GM12878 (cell line): ENCODE measurements at regions not wholly inside any gene's neighbourhood (a gene's known extent, or its start where the extent isn't known, plus 50 kb on each side); places are given as distances from the start of the nearest gene placed in this dataset.

ENCODE experiments used
- BACH1 ChIP-seq: fragments of 450-650 bp; IDR thresholded peaks from 2 replicates; pipeline ENCODE4 v1.6.1; 2017; ENCODE audit warnings: mild to moderate bottlenecking, borderline replicate concordance
- E2F8 ChIP-seq: fragments of 450-650 bp; IDR thresholded peaks from 2 replicates; pipeline ENCODE4 v1.6.1; 2018; ENCODE audit warnings: mild to moderate bottlenecking, low read depth, moderate library complexity; ENCODE audit not compliant: partially characterized antibody
- EGR1 ChIP-seq, 2 experiments: IDR thresholded peaks; 1 replicate in 1 of 2; 2 replicates in 1 of 2; pipeline ENCODE4 v1.6.1; 2011 to 2012; ENCODE audit warnings: low read depth in 2 of 2, low read length in 2 of 2, borderline replicate concordance in 1 of 2, mild to moderate bottlenecking in 1 of 2, moderate library complexity in 1 of 2
- ETV6 ChIP-seq, 2 experiments: fragments of 450-650 bp in 1 of 2; IDR thresholded peaks in 1 of 2; conservative IDR thresholded peaks in 1 of 2; 2 replicates each; pipeline ENCODE4 v1.6.1; 2014; ENCODE audit warnings: antibody characterized with exemption in 1 of 2, borderline replicate concordance in 1 of 2, low read depth in 1 of 2, mild to moderate bottlenecking in 1 of 2, moderate library complexity in 1 of 2
- NR2C2 ChIP-seq: IDR thresholded peaks from 2 replicates; pipeline ENCODE4 v1.6.1; 2011; ENCODE audit warnings: borderline replicate concordance, low read depth; ENCODE audit not compliant: control insufficient read depth, insufficient read length
- PBX3 ChIP-seq: IDR thresholded peaks from 2 replicates; pipeline ENCODE4 v1.6.1; 2011; ENCODE audit warnings: mild to moderate bottlenecking, low read depth, low read length, moderate library complexity; ENCODE audit not compliant: insufficient replicate concordance
- POLR2AphosphoS2 ChIP-seq: IDR thresholded peaks from 2 replicates; pipeline ENCODE4 v1.6.1; 2011; ENCODE audit warnings: low read depth, mild to moderate bottlenecking, low read length, improper control_type of control experiment, moderate library complexity
- PRDM15 ChIP-seq: fragments of 450-650 bp; formaldehyde crosslinking; IDR thresholded peaks from 2 replicates; pipeline ENCODE4 v1.4.0; 2020; ENCODE audit warnings: mild to moderate bottlenecking, moderate library complexity
- RCOR1 ChIP-seq: conservative IDR thresholded peaks from 2 replicates; pipeline ENCODE4 v1.6.1; 2012; ENCODE audit warnings: low read depth, low read length, improper control_type of control experiment
- REST ChIP-seq: IDR thresholded peaks from 2 replicates; pipeline ENCODE4 v1.6.1; 2012; ENCODE audit warnings: mild to moderate bottlenecking, low read depth, low read length
- SMAD5 ChIP-seq: IDR thresholded peaks from 2 replicates; pipeline ENCODE4 v1.6.1; 2016; ENCODE audit warnings: antibody characterized with exemption, low read depth
- ZSCAN29 ChIP-seq: fragments of 450-650 bp; IDR thresholded peaks from 2 replicates; pipeline ENCODE4 v1.6.1; 2017; ENCODE audit warnings: mild to moderate bottlenecking, moderate library complexity

GRCh38 chrX:65926095-65927019 lies 113.5 kb downstream of the VSIG4 start (continued):
- 0 out of 3 replicates have a peak, but pooled peaks of 1 of the 2 experiments have one; percentile 18 for TF ChIP-seq EGR1 (IDR thresholded peaks at IDR 0.05; ENCODE audit: borderline replicate concordance in 1 of 2, low read depth in 2 of 2, low read length in 2 of 2)
- peak in 1 of 2 experiments; percentile 78; a peak in 2 of 4 replicates for TF ChIP-seq ETV6 (conservative IDR thresholded peaks at IDR 0.05 in 1 of 2, IDR thresholded peaks at IDR 0.05 in 1 of 2; ENCODE audit: borderline replicate concordance in 1 of 2, low read depth in 1 of 2)
- no peak for TF ChIP-seq SMAD5
- TF ChIP-seq NR2C2, result no peak
- no peak for TF ChIP-seq PBX3
- TF ChIP-seq RCOR1, result no peak
- TF ChIP-seq PRDM15 (CRISPR knock-in tag), result no peak
- no peak for TF ChIP-seq REST
- TF ChIP-seq ZSCAN29, result no peak
- no peak for TF ChIP-seq POLR2AphosphoS2
- TF ChIP-seq BACH1, result no peak
- no peak for TF ChIP-seq E2F8
